Neural cell (in vitro differentiated cells): ENCODE measurements at regions not wholly inside any gene's neighbourhood (a gene's known extent, or its start where the extent isn't known, plus 50 kb on each side); places are given as distances from the start of the nearest gene placed in this dataset.

Experiments used
- H2AFZ ChIP-seq: fragments of 200-600, 300-800 bp; sonication (generic), shearing (Covaris generic); 2 replicates; pipeline ENCODE4 v1.6.0; 2014; ENCODE audit warnings: low read depth, mild to moderate bottlenecking, antibody characterized with exemption, low read length, moderate library complexity
- H3F3A ChIP-seq: fragments of 200-600 bp; shearing (Covaris generic); 2 replicates; pipeline ENCODE4 v1.6.1; 2016; ENCODE audit warnings: mild to moderate bottlenecking, moderate library complexity, mixed read lengths, antibody characterized with exemption, low read length; ENCODE audit not compliant: insufficient read depth, poor library complexity, severe bottlenecking
- H3K27ac ChIP-seq: fragments of 200-600, 300-800 bp; sonication (generic), shearing (Covaris generic); 2 replicates; pipeline ENCODE4 v1.5.1; 2014; ENCODE audit warnings: mild to moderate bottlenecking, low read length, moderate library complexity
- H3K27me3 ChIP-seq: fragments of 300-800, 200-600 bp; sonication (generic), shearing (Covaris generic); 2 replicates; pipeline ENCODE4 v1.6.0; 2014; ENCODE audit warnings: mild to moderate bottlenecking, low read depth, low read length, moderate library complexity; ENCODE audit not compliant: insufficient read depth
- H3K36me3 ChIP-seq: fragments of 300-800, 200-600 bp; sonication (generic), shearing (Covaris generic); 2 replicates; pipeline ENCODE4 v1.5.1; 2014; ENCODE audit warnings: mild to moderate bottlenecking, antibody characterized with exemption, low read length, moderate library complexity; ENCODE audit not compliant: insufficient read depth
- H3K4me2 ChIP-seq: fragments of 300-800, 200-600 bp; sonication (generic), shearing (Covaris generic); 2 replicates; pipeline ENCODE4 v1.6.0; 2014; ENCODE audit warnings: mild to moderate bottlenecking, low read length
- H3K4me3 ChIP-seq: fragments of 300-800, 200-600 bp; sonication (generic), shearing (Covaris generic); 2 replicates; pipeline ENCODE4 v1.5.1; 2014; ENCODE audit warnings: mild to moderate bottlenecking, low read length, moderate library complexity
- H3K79me2 ChIP-seq: fragments of 200-600 bp; shearing (Covaris generic); replicated peaks from 2 replicates; pipeline ENCODE4 v1.6.0; 2014; ENCODE audit warnings: mild to moderate bottlenecking, low read length, moderate library complexity; ENCODE audit not compliant: insufficient read depth
- H3K9ac ChIP-seq: fragments of 300-800, 200-600 bp; sonication (generic), shearing (Covaris generic); 2 replicates; pipeline ENCODE4 v1.6.1; 2016; ENCODE audit warnings: mild to moderate bottlenecking, low read length, mixed read lengths
- H3K9me2 ChIP-seq: fragments of 200-600 bp; shearing (Covaris generic); 2 replicates; pipeline ENCODE4 v1.6.1; 2016; ENCODE audit warnings: mild to moderate bottlenecking, low read length, mixed read lengths; ENCODE audit not compliant: insufficient read depth
- H3K9me3 ChIP-seq: fragments of 200-600, 300-800 bp; sonication (generic), shearing (Covaris generic); 2 replicates; pipeline ENCODE4 v1.6.1; 2016; ENCODE audit warnings: mild to moderate bottlenecking, mixed run types, low read length, moderate library complexity, mixed read lengths
- H4K20me1 ChIP-seq: fragments of 200-600 bp; shearing (Covaris generic); 2 replicates; pipeline ENCODE4 v1.6.1; 2016; ENCODE audit warnings: mild to moderate bottlenecking, mixed run types; ENCODE audit not compliant: insufficient read depth
- CTCF ChIP-seq: fragments of 450-650 bp; IDR thresholded peaks from 2 replicates; pipeline ENCODE4 v1.5.1; 2014; ENCODE audit warnings: antibody characterized with exemption, mild to moderate bottlenecking, moderate library complexity; ENCODE audit not compliant: poor library complexity, severe bottlenecking
- EP300 ChIP-seq: fragments of 450-650 bp; conservative IDR thresholded peaks from 2 replicates; pipeline ENCODE4 v1.6.1; 2014; ENCODE audit warnings: antibody characterized with exemption, mild to moderate bottlenecking, moderate library complexity; ENCODE audit not compliant: poor library complexity, severe bottlenecking
- EZH2 ChIP-seq: fragments of 200-600, 300-800 bp; shearing (Covaris generic), sonication (generic); IDR thresholded peaks from 2 replicates; pipeline ENCODE4 v1.6.1; 2014; ENCODE audit warnings: antibody characterized with exemption, low read length, borderline replicate concordance, mild to moderate bottlenecking; ENCODE audit not compliant: insufficient read depth, poor library complexity, severe bottlenecking
- MXI1 ChIP-seq: fragments of 450-650 bp; conservative IDR thresholded peaks from 2 replicates; pipeline ENCODE4 v1.6.1; 2014; ENCODE audit warnings: antibody characterized with exemption, mild to moderate bottlenecking; ENCODE audit not compliant: poor library complexity, severe bottlenecking
- POLR2AphosphoS5 ChIP-seq: IDR thresholded peaks from 2 replicates; pipeline ENCODE4 v1.6.1; 2012
- RAD21 ChIP-seq: fragments of 450-650 bp; conservative IDR thresholded peaks from 2 replicates; pipeline ENCODE4 v1.6.1; 2014; ENCODE audit warnings: antibody characterized with exemption, mild to moderate bottlenecking, moderate library complexity
- REST ChIP-seq: IDR thresholded peaks from 2 replicates; pipeline ENCODE4 v1.6.1; 2012; ENCODE audit warnings: borderline replicate concordance
- TAF1 ChIP-seq: IDR thresholded peaks from 2 replicates; pipeline ENCODE4 v1.6.1; 2012; ENCODE audit warnings: low read depth

GRCh38 chr3:117104792-117105191, 395.2 kb downstream of the TUSC7 start:
- H3K27ac ChIP-seq = no peak overlapping the region
- H3K4me3 ChIP-seq = no peak overlapping the region
- no peaks in the 10 kb centered on the region for H3K27me3 ChIP-seq
- no peak overlapping the region for H2AFZ ChIP-seq
- no peak overlapping the region for H3K4me2 ChIP-seq
- no peaks in the 10 kb centered on the region for H3F3A ChIP-seq
- H4K20me1 ChIP-seq = no peaks in the 10 kb centered on the region
- H3K79me2 ChIP-seq = no peaks in the 10 kb centered on the region
- no peaks in the 10 kb centered on the region for H3K9me3 ChIP-seq
- no peaks in the 10 kb centered on the region for H3K36me3 ChIP-seq
- H3K9ac ChIP-seq = no peak overlapping the region
- no peak for TF ChIP-seq POLR2AphosphoS5
- no peak for TF ChIP-seq EP300
- TF ChIP-seq CTCF = no peak
- TF ChIP-seq REST = no peak
- no peak for TF ChIP-seq MXI1
- TF ChIP-seq RAD21 = no peak
- H3K9me2 ChIP-seq = no peaks in the 10 kb centered on the region

GRCh38 chr3:117105686-117106085, 396.1 kb downstream of the TUSC7 start:
- H3K4me2 ChIP-seq = no peak overlapping the region
- no peak overlapping the region for H2AFZ ChIP-seq
- no peak overlapping the region for H3K4me3 ChIP-seq
- TF ChIP-seq TAF1 (no peak), REST (no peak), EZH2 (no peak), MXI1 (no peak)
- no peaks in the 10 kb centered on the region for H3K79me2 ChIP-seq
- no peaks in the 10 kb centered on the region for H3F3A ChIP-seq
- no peak overlapping the region for H3K9ac ChIP-seq
- H4K20me1 ChIP-seq = no peaks in the 10 kb centered on the region
- H3K36me3 ChIP-seq = no peaks in the 10 kb centered on the region
- H3K27ac ChIP-seq = no peak overlapping the region
- no peaks in the 10 kb centered on the region for H3K9me3 ChIP-seq
- H3K9me2 ChIP-seq = no peaks in the 10 kb centered on the region
- no peaks in the 10 kb centered on the region for H3K27me3 ChIP-seq
